HUES64 (cell line): ENCODE measurements at regions not wholly inside any gene's neighbourhood (a gene's known extent, or its start where the extent isn't known, plus 50 kb on each side); places are given as distances from the start of the nearest gene placed in this dataset.

Source experiments
- H3K27ac ChIP-seq: 2 replicates; pipeline ENCODE4 v1.7.0; 2013; ENCODE audit warnings: low read depth, low read length, inconsistent platforms
- H3K27me3 ChIP-seq: 2 replicates; pipeline ENCODE4 v1.6.1; 2013; ENCODE audit warnings: mild to moderate bottlenecking, low read length; ENCODE audit not compliant: insufficient read depth
- H3K36me3 ChIP-seq: 2 replicates; pipeline ENCODE4 v1.6.1; 2013; ENCODE audit warnings: mild to moderate bottlenecking, low read length; ENCODE audit not compliant: insufficient read depth
- H3K4me1 ChIP-seq: 2 replicates; pipeline ENCODE4 v1.6.1; 2013; ENCODE audit warnings: mild to moderate bottlenecking, low read length, moderate library complexity; ENCODE audit not compliant: insufficient read depth
- H3K4me3 ChIP-seq: 2 replicates; pipeline ENCODE4 v1.5.1; 2013; ENCODE audit warnings: mild to moderate bottlenecking, low read length, moderate library complexity
- H3K9ac ChIP-seq: 2 replicates; pipeline ENCODE4 v1.6.1; 2013; ENCODE audit warnings: mild to moderate bottlenecking, low read depth, low read length
- H3K9me3 ChIP-seq: 2 replicates; pipeline ENCODE4 v1.6.1; 2013; ENCODE audit warnings: low read depth, low read length; ENCODE audit not compliant: insufficient read depth
- WGBS: fragments of 150-250, 120-280 bp; methylation state at CpG from one replicate; pipeline ENCODE4 v1.1.7; 2013; ENCODE audit warnings: missing lambda C conversion rate; 5-methylcytosine and 5-hydroxymethylcytosine counted together

- 58% methylated on average over 4 of the region's 4 CpGs for WGBS
- Histone ChIP-seq H3K9ac (no peak overlapping the region), H3K27ac (no peak overlapping the region), H3K27me3 (peaks cover 39% of the 10 kb centered on the region), H3K36me3 (no peaks in the 10 kb centered on the region), H3K4me3 (no peak overlapping the region), H3K4me1 (peaks cover 11% of the 10 kb centered on the region), H3K9me3 (no peaks in the 10 kb centered on the region)
These were observed 295.0 kb downstream of the OMA1 start for GRCh38 chr1:58251430-58252073.

GRCh38 chr1:58250587-58250948 is 296.0 kb downstream of the OMA1 start:
- H3K36me3 ChIP-seq: no peaks in the 10 kb centered on the region
- H3K9ac ChIP-seq: no peak overlapping the region
- peaks cover 11% of the 10 kb centered on the region for H3K4me1 ChIP-seq
- no peaks in the 10 kb centered on the region for H3K9me3 ChIP-seq
- H3K27ac ChIP-seq: no peak overlapping the region
- H3K27me3 ChIP-seq: peaks cover 39% of the 10 kb centered on the region
- 9% methylated on average over 9 of the region's 9 CpGs for WGBS
- peak overlapping the region; percentile 64 for H3K4me3 ChIP-seq

DNA sequence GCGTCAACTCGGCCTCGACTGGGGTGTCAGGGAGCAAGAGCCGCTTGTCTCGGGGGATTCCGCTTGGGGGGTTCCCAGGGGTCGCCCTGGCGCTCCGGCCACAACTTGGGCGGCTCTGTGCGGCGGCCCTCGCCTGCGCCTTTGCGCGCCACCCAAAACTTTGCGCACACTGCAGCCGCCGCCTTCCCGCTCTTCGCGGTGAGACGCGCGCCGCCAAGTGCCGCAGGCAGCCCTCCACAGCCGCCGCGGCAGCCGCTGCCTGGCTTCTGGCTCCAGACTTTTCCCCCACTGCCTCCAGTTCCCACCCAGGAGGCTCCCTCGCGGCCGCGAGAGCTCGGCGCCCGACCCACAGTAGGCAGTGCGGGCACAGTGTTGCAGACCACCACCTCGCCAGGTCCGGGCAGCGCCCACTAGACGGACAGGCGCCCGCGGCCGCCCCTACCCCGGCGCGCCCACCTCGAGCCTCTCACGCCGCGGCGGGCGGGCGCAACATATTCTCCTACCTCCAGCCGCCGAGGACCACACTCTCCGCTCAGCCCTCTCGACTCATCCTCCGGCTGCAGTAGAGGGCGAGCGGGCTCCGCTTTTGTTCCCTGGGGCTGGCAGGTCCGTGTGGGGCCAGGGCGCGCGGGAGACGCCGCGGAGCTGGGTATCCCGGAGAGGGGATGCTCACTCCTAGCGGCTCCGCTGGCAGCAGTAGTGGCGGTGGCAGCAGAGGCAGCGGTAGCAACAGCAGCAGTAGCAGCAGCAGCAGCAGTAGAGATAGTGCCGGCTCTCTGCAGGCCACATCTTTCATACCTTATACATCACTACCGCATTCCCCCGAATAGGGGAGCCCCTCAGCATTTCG is 296.6 kb downstream of the OMA1 start:
- Histone ChIP-seq H3K36me3 (no peaks in the 10 kb centered on the region), H3K4me3 (peak overlapping the region; percentile 64), H3K27ac (no peak overlapping the region), H3K9ac (peak overlapping the region; percentile 48), H3K9me3 (no peaks in the 10 kb centered on the region), H3K27me3 (peaks cover 39% of the 10 kb centered on the region), H3K4me1 (peaks cover 11% of the 10 kb centered on the region)
- WGBS: under 1% methylated on average over 81 of the region's 81 CpGs

GRCh38 chr1:58249388-58249736 is 297.2 kb downstream of the OMA1 start:
- WGBS: 1% methylated on average over 14 of the region's 14 CpGs
- peaks cover 11% of the 10 kb centered on the region for H3K4me1 ChIP-seq
- H3K4me3 ChIP-seq: peak overlapping the region; percentile 64
- H3K9me3 ChIP-seq: no peaks in the 10 kb centered on the region
- H3K36me3 ChIP-seq: no peaks in the 10 kb centered on the region
- peaks cover 39% of the 10 kb centered on the region for H3K27me3 ChIP-seq
- no peak overlapping the region for H3K27ac ChIP-seq
- H3K9ac ChIP-seq: peak overlapping the region; percentile 48; the same call in 1 of the 2 replicates

- peak overlapping the region; percentile 64 for H3K4me3 ChIP-seq
- peaks cover 39% of the 10 kb centered on the region for H3K27me3 ChIP-seq
- H3K4me1 ChIP-seq: peaks cover 11% of the 10 kb centered on the region
- no peak overlapping the region for H3K9ac ChIP-seq
- no peaks in the 10 kb centered on the region for H3K9me3 ChIP-seq
- WGBS: 4% methylated on average over 11 of the region's 11 CpGs
- H3K27ac ChIP-seq: no peak overlapping the region
- H3K36me3 ChIP-seq: no peaks in the 10 kb centered on the region
These were observed 297.7 kb downstream of the OMA1 start for GRCh38 chr1:58248791-58249190.

- H3K9ac ChIP-seq: no peak overlapping the region
- H3K27ac ChIP-seq: no peak overlapping the region
- no peaks in the 10 kb centered on the region for H3K36me3 ChIP-seq
- H3K4me3 ChIP-seq: peak overlapping the region; percentile 64
- no peaks in the 10 kb centered on the region for H3K9me3 ChIP-seq
- 39% methylated on average over 5 of the region's 5 CpGs for WGBS
- H3K4me1 ChIP-seq: peaks cover 11% of the 10 kb centered on the region
- H3K27me3 ChIP-seq: peaks cover 39% of the 10 kb centered on the region
These were observed 298.5 kb downstream of the OMA1 start for GRCh38 chr1:58248072-58248471.

DNA sequence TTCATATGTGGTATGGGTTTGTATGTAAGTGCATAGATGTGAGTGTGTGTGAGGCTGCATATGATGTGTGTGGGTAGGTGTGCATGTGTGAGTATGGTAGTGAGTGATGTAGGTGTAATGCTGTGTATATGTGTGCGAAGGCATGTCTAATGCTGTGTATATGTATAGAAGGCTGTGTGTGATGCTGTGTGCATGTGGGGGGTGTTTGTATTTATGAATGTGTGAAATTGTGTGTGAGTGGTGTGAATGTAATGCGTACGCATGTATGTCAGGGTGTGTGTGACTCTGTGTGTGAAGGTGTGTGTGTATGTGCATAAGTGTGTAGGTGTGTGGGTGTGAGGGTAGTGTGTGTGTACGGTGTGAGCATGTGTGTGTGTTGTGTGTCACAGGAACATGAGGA is 300.0 kb downstream of the OMA1 start:
- Histone ChIP-seq H3K36me3 (no peaks in the 10 kb centered on the region), H3K4me3 (no peak overlapping the region), H3K27me3 (peaks cover 38% of the 10 kb centered on the region), H3K27ac (no peak overlapping the region), H3K9me3 (no peaks in the 10 kb centered on the region), H3K9ac (no peak overlapping the region), H3K4me1 (peaks cover 11% of the 10 kb centered on the region)
- 94% methylated on average over 4 of the region's 4 CpGs for WGBS

DNA sequence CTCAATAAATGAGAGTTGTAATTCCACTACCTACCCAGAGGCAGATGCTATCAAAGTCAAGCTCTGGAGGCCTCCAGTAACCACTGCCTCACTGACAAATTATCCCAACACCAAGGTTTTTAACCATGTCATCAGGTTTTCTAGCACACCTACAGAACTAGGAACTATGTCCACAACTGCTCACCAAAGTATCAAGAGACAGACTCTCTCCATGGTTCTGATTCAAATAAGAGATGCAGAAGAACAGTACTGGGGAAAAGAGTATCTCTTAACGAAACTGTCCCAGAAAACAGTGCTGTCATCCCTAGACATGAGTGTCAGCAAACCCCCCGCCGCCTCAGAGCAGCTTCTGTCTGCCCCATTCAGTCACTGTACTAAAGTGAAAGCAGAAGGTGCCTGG is 301.7 kb downstream of the OMA1 start:
- Histone ChIP-seq H3K36me3 (no peaks in the 10 kb centered on the region), H3K27ac (no peak overlapping the region), H3K4me1 (peaks cover 11% of the 10 kb centered on the region), H3K27me3 (peaks cover 26% of the 10 kb centered on the region), H3K9ac (no peak overlapping the region), H3K9me3 (no peaks in the 10 kb centered on the region), H3K4me3 (no peak overlapping the region)
- 86% methylated on average over 3 of the region's 3 CpGs for WGBS

DNA sequence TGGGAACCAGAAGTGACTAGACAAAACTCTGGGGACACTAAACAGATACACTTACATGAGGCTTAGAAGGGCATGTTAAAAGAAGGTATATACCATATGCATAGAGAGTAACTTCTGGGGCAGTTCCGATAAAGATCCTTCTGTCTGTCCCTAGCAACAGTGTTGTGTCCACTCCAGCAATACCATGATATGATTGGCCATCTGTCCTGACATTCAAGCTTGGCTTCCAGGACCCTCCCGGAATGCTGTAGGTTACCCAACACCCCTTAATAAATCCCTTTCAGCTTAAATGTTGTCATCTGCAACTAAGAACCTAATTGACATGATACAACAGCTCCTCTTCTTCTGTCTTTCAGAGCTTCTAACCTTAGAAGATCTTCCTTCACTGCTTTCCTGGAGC is 307.7 kb downstream of the OMA1 start:
- Histone ChIP-seq H3K27me3 (no peaks in the 10 kb centered on the region), H3K36me3 (no peaks in the 10 kb centered on the region), H3K27ac (no peak overlapping the region), H3K9ac (no peak overlapping the region), H3K9me3 (no peaks in the 10 kb centered on the region), H3K4me1 (peaks cover 34% of the 10 kb centered on the region), H3K4me3 (no peak overlapping the region)
- WGBS: 78% methylated on average over 2 of the region's 2 CpGs

DNA sequence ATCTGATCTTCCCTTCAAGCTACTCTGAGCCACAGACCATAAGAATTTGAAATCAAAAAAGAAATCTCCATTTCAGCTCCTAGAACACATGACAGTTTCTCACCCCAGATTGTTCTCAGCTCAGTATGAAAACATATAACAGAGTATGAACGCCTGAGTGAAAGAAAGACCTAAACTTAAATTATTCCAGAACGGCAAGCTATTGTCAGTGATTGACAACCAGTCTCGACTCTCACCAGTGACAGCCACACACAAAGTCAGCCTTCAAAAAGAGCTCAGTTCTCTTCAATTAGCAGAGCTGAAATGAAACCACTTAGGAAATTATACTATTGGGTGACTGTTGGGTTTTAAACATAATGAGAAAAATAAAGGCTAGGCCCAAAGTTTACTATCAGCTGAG is 312.8 kb downstream of the OMA1 start:
- Histone ChIP-seq H3K27me3 (no peaks in the 10 kb centered on the region), H3K27ac (no peak overlapping the region), H3K9ac (no peak overlapping the region), H3K9me3 (no peaks in the 10 kb centered on the region), H3K36me3 (no peaks in the 10 kb centered on the region), H3K4me3 (no peak overlapping the region), H3K4me1 (peaks cover 43% of the 10 kb centered on the region)
- 87% methylated on average over 3 of the region's 3 CpGs for WGBS

DNA sequence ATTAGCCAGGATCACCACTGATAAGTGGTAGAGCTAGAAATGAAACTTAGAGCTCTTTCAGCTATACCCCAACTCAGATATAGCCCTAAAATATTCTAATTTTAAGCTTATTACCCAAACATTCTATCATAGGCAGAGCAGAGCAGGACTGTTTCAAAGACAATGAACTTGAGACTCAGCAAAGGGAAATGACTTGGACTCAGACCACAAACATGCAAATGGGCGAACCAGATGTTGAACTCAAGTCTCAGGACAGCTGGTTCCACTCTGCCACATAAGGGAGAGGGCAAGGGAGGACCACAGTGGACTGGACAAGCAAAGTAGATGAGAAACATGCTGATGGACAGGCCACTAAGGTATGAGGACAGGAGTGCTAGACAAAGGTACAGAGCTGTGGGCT is 315.3 kb downstream of the OMA1 start:
- H3K4me1 ChIP-seq: peaks cover 29% of the 10 kb centered on the region
- H3K27me3 ChIP-seq: no peaks in the 10 kb centered on the region
- H3K36me3 ChIP-seq: no peaks in the 10 kb centered on the region
- no peak overlapping the region for H3K27ac ChIP-seq
- H3K4me3 ChIP-seq: no peak overlapping the region
- H3K9ac ChIP-seq: no peak overlapping the region
- H3K9me3 ChIP-seq: no peaks in the 10 kb centered on the region
- 91% methylated on average over 1 of the region's 1 CpG for WGBS
